ENCODE measurements at regions not wholly inside any gene's neighbourhood (a gene's known extent, or its start where the extent isn't known, plus 50 kb on each side); places are given as distances from the start of the nearest gene placed in this dataset.
A peak's percentile ranks its signal among the peaks of the same experiment; 100 is the strongest.

- H3K79me2 ChIP-seq (ENCODE audit: insufficient read depth, low read length): no peaks in the 10 kb centered on the region
- TF ChIP-seq CTCF (IDR thresholded peaks at IDR 0.05; ENCODE audit: extremely low read depth, low read depth, low read length): no peak
- no peaks in the 10 kb centered on the region for H3K9me3 ChIP-seq (ENCODE audit: low read depth, low read length)
- H3K27me3 ChIP-seq (ENCODE audit: insufficient read depth, low read length): no peaks in the 10 kb centered on the region
- no peak overlapping the region for H2AFZ ChIP-seq (ENCODE audit: low read length)
- H4K20me1 ChIP-seq (ENCODE audit: insufficient read depth, low read length): no peaks in the 10 kb centered on the region
- DNase-seq (ENCODE audit: insufficient read length, low spot score, missing footprints): peak; percentile 10
- H3K4me1 ChIP-seq (ENCODE audit: insufficient read depth, low read length): peaks cover 12% of the 10 kb centered on the region
- no peak overlapping the region for H3K27ac ChIP-seq (ENCODE audit: low read depth, low read length)
- no peaks in the 10 kb centered on the region for H3K36me3 ChIP-seq (ENCODE audit: insufficient read depth, low read length)
- no peak overlapping the region for H3K4me2 ChIP-seq (ENCODE audit: insufficient read depth, low read length)
- H3K4me3 ChIP-seq (ENCODE audit: insufficient read depth, low read length): no peak overlapping the region
Measured at GRCh38 chr11:112616327-112617097, 344.7 kb upstream of the NCAM1 start.

- Histone ChIP-seq H3K4me2 (ENCODE audit: insufficient read depth, low read length) (no peak overlapping the region), H3K79me2 (ENCODE audit: insufficient read depth, low read length) (no peaks in the 10 kb centered on the region), H3K27me3 (ENCODE audit: insufficient read depth, low read length) (peaks cover 2% of the 10 kb centered on the region)
Measured at GRCh38 chr11:112617098-112617425, 344.2 kb upstream of the NCAM1 start.

GRCh38 chr11:112617977-112618826 is 343.0 kb upstream of the NCAM1 start:
- peaks cover 2% of the 10 kb centered on the region for H3K27me3 ChIP-seq (ENCODE audit: insufficient read depth, low read length)
- H3K9me3 ChIP-seq (ENCODE audit: low read depth, low read length): no peaks in the 10 kb centered on the region
- no peak overlapping the region for H2AFZ ChIP-seq (ENCODE audit: low read length)
- DNase-seq (ENCODE audit: insufficient read length, low spot score, missing footprints): peak; percentile 35
- peaks cover 4% of the 10 kb centered on the region for H3K4me1 ChIP-seq (ENCODE audit: insufficient read depth, low read length)
- H3K27ac ChIP-seq (ENCODE audit: low read depth, low read length): no peak overlapping the region
- no peak overlapping the region for H3K4me3 ChIP-seq (ENCODE audit: insufficient read depth, low read length)
- no peaks in the 10 kb centered on the region for H4K20me1 ChIP-seq (ENCODE audit: insufficient read depth, low read length)
- no peak for TF ChIP-seq CTCF (IDR thresholded peaks at IDR 0.05; ENCODE audit: extremely low read depth, low read depth, low read length)
- no peaks in the 10 kb centered on the region for H3K36me3 ChIP-seq (ENCODE audit: insufficient read depth, low read length)
- no peaks in the 10 kb centered on the region for H3K79me2 ChIP-seq (ENCODE audit: insufficient read depth, low read length)
- no peak overlapping the region for H3K4me2 ChIP-seq (ENCODE audit: insufficient read depth, low read length)

More at GRCh38 chr11:112617098-112617425, 344.2 kb upstream of the NCAM1 start:
- DNase-seq (ENCODE audit: insufficient read length, low spot score, missing footprints): no peak
- TF ChIP-seq CTCF (IDR thresholded peaks at IDR 0.05; ENCODE audit: extremely low read depth, low read depth, low read length): no peak
- H3K9me3 ChIP-seq (ENCODE audit: low read depth, low read length): no peaks in the 10 kb centered on the region
- no peak overlapping the region for H2AFZ ChIP-seq (ENCODE audit: low read length)
- peaks cover 12% of the 10 kb centered on the region for H3K4me1 ChIP-seq (ENCODE audit: insufficient read depth, low read length)
- H3K27ac ChIP-seq (ENCODE audit: low read depth, low read length): no peak overlapping the region
- no peaks in the 10 kb centered on the region for H4K20me1 ChIP-seq (ENCODE audit: insufficient read depth, low read length)
- H3K36me3 ChIP-seq (ENCODE audit: insufficient read depth, low read length): no peaks in the 10 kb centered on the region
- no peak overlapping the region for H3K4me3 ChIP-seq (ENCODE audit: insufficient read depth, low read length)

- Histone ChIP-seq H3K36me3 (ENCODE audit: insufficient read depth, low read length) (no peaks in the 10 kb centered on the region), H3K27me3 (ENCODE audit: insufficient read depth, low read length) (peaks cover 2% of the 10 kb centered on the region), H2AFZ (ENCODE audit: low read length) (no peak overlapping the region), H3K27ac (ENCODE audit: low read depth, low read length) (no peak overlapping the region), H3K9me3 (ENCODE audit: low read depth, low read length) (no peaks in the 10 kb centered on the region), H3K4me1 (ENCODE audit: insufficient read depth, low read length) (no peaks in the 10 kb centered on the region), H3K79me2 (ENCODE audit: insufficient read depth, low read length) (no peaks in the 10 kb centered on the region), H3K4me3 (ENCODE audit: insufficient read depth, low read length) (no peak overlapping the region), H4K20me1 (ENCODE audit: insufficient read depth, low read length) (no peaks in the 10 kb centered on the region), H3K4me2 (ENCODE audit: insufficient read depth, low read length) (no peak overlapping the region)
- no peak for TF ChIP-seq CTCF (IDR thresholded peaks at IDR 0.05; ENCODE audit: extremely low read depth, low read depth, low read length)
- no peak for DNase-seq (ENCODE audit: insufficient read length, low spot score, missing footprints)
Measured at GRCh38 chr11:112619106-112619505, 342.1 kb upstream of the NCAM1 start.

All from osteoblast (primary cell).